HG02885 (cell line): ENCODE measurements at regions not wholly inside any gene's neighbourhood (a gene's known extent, or its start where the extent isn't known, plus 50 kb on each side); places are given as distances from the start of the nearest gene placed in this dataset.

Experiments used
- ATAC-seq: cut with Tn5 transposase; IDR thresholded peaks from one replicate; pipeline ENCODE4 v1.9.1; 2021; ENCODE audit warnings: mild to moderate bottlenecking; ENCODE audit not compliant: unreplicated experiment, poor library complexity

GRCh38 chr11:43010042-43010441, 301.8 kb upstream of the API5 start:
- ATAC-seq = no peak

- ATAC-seq = no peak
Measured at GRCh38 chr11:43012606-43013005, 299.2 kb upstream of the API5 start.

GRCh38 chr11:43021466-43021865, 290.3 kb upstream of the API5 start:
- peak; percentile 56 for ATAC-seq

GRCh38 chr11:43034341-43034740, 277.5 kb upstream of the API5 start:
- ATAC-seq = no peak

- ATAC-seq = no peak
Measured at GRCh38 chr11:43035086-43035485, 276.7 kb upstream of the API5 start.

- ATAC-seq = no peak
Measured at GRCh38 chr11:43053638-43054412, 258.0 kb upstream of the API5 start.

GRCh38 chr11:43067681-43068080, 244.1 kb upstream of the API5 start:
- ATAC-seq = no peak

GRCh38 chr11:43071338-43071737, 240.5 kb upstream of the API5 start:
- ATAC-seq = no peak

GRCh38 chr11:43072096-43072495, 239.7 kb upstream of the API5 start:
- ATAC-seq = no peak

- ATAC-seq = no peak
Measured at GRCh38 chr11:43072911-43073310, 238.9 kb upstream of the API5 start.

GRCh38 chr11:43074810-43075209, 237.0 kb upstream of the API5 start:
- no peak for ATAC-seq

GRCh38 chr11:43101113-43101512, 210.7 kb upstream of the API5 start:
- ATAC-seq = no peak

- ATAC-seq = no peak
Measured at GRCh38 chr11:43116071-43116470, 195.7 kb upstream of the API5 start.

- ATAC-seq = no peak
Measured at GRCh38 chr11:43119275-43119970, 192.4 kb upstream of the API5 start.

- no peak for ATAC-seq
Measured at GRCh38 chr11:43122546-43122945, 189.2 kb upstream of the API5 start.

- ATAC-seq = no peak
Measured at GRCh38 chr11:43123443-43123842, 188.4 kb upstream of the API5 start.

GRCh38 chr11:43124272-43124935, 187.4 kb upstream of the API5 start:
- ATAC-seq = no peak

- no peak for ATAC-seq
Measured at GRCh38 chr11:43129329-43129728, 182.5 kb upstream of the API5 start.

- no peak for ATAC-seq
Measured at GRCh38 chr11:43130616-43131015, 181.2 kb upstream of the API5 start.

- peak; percentile 86 for ATAC-seq
Measured at GRCh38 chr11:43135966-43136534, 175.7 kb upstream of the API5 start.

GRCh38 chr11:43138621-43139140, 173.1 kb upstream of the API5 start:
- no peak for ATAC-seq
